ENCODE measurements at regions not wholly inside any gene's neighbourhood (a gene's known extent, or its start where the extent isn't known, plus 50 kb on each side); places are given as distances from the start of the nearest gene placed in this dataset.

GRCh38 chr2:41101281-41101680, 649.4 kb upstream of the SLC8A1 start:
- H3K4me3 ChIP-seq (ENCODE audit: severe bottlenecking), result no peak overlapping the region
- H3K4me1 ChIP-seq (ENCODE audit: insufficient read depth, poor library complexity, severe bottlenecking), result no peaks in the 10 kb centered on the region
- H3K27me3 ChIP-seq (ENCODE audit: insufficient read depth, poor library complexity, severe bottlenecking), result peaks cover 15% of the 10 kb centered on the region
- H3K9me3 ChIP-seq (ENCODE audit: severe bottlenecking), result no peaks in the 10 kb centered on the region
- ATAC-seq (ENCODE audit: low read depth), result no peak
- H3K36me3 ChIP-seq (ENCODE audit: low read depth), result no peaks in the 10 kb centered on the region
- DNase-seq (ENCODE audit: low spot score), result no peak
- TF ChIP-seq, protein P1, sequence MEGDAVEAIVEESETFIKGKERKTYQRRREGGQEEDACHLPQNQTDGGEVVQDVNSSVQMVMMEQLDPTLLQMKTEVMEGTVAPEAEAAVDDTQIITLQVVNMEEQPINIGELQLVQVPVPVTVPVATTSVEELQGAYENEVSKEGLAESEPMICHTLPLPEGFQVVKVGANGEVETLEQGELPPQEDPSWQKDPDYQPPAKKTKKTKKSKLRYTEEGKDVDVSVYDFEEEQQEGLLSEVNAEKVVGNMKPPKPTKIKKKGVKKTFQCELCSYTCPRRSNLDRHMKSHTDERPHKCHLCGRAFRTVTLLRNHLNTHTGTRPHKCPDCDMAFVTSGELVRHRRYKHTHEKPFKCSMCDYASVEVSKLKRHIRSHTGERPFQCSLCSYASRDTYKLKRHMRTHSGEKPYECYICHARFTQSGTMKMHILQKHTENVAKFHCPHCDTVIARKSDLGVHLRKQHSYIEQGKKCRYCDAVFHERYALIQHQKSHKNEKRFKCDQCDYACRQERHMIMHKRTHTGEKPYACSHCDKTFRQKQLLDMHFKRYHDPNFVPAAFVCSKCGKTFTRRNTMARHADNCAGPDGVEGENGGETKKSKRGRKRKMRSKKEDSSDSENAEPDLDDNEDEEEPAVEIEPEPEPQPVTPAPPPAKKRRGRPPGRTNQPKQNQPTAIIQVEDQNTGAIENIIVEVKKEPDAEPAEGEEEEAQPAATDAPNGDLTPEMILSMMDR (IDR thresholded peaks at IDR 0.05; ENCODE audit: poor library complexity, severe bottlenecking), result no peak
- no peak overlapping the region for H3K27ac ChIP-seq (ENCODE audit: poor library complexity, severe bottlenecking)

DNA sequence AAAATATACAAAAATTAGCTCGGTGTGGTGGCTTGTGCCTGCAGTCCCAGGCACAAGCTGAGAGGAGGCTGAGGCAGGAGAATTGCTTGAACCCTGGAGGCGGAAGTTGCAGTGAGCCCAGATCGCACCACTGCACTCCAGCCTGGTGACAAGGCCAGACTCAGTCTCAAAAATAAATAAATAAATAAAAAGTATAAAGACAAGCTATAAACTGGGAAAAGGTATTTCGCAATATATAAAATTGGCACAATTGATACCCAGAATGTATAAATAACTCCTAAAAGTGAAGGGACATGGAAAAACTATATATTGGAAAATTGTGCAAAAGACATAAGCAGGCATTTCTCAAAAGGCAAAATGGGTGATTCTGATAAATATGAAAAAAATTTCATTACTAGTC, 657.9 kb upstream of the SLC8A1 start:
- Histone ChIP-seq H3K4me3 (ENCODE audit: severe bottlenecking) (no peak overlapping the region), H3K27ac (ENCODE audit: poor library complexity, severe bottlenecking) (no peak overlapping the region), H3K36me3 (ENCODE audit: low read depth) (no peaks in the 10 kb centered on the region), H3K9me3 (ENCODE audit: severe bottlenecking) (no peaks in the 10 kb centered on the region), H3K27me3 (ENCODE audit: insufficient read depth, poor library complexity, severe bottlenecking) (no peaks in the 10 kb centered on the region), H3K4me1 (ENCODE audit: insufficient read depth, poor library complexity, severe bottlenecking) (no peaks in the 10 kb centered on the region)
- ATAC-seq (ENCODE audit: low read depth) (no peak), DNase-seq (ENCODE audit: low spot score) (no peak)
- TF ChIP-seq, protein P1 (IDR thresholded peaks at IDR 0.05; ENCODE audit: poor library complexity, severe bottlenecking), result no peak

GRCh38 chr2:41111836-41112627, 660.1 kb upstream of the SLC8A1 start:
- Histone ChIP-seq H3K27ac (ENCODE audit: poor library complexity, severe bottlenecking) (no peak overlapping the region), H3K27me3 (ENCODE audit: insufficient read depth, poor library complexity, severe bottlenecking) (no peaks in the 10 kb centered on the region), H3K4me1 (ENCODE audit: insufficient read depth, poor library complexity, severe bottlenecking) (no peaks in the 10 kb centered on the region), H3K9me3 (ENCODE audit: severe bottlenecking) (no peaks in the 10 kb centered on the region), H3K4me3 (ENCODE audit: severe bottlenecking) (no peak overlapping the region), H3K36me3 (ENCODE audit: low read depth) (no peaks in the 10 kb centered on the region)
- DNase-seq (ENCODE audit: low spot score) (no peak), ATAC-seq (ENCODE audit: low read depth) (no peak)
- TF ChIP-seq, protein P1 (IDR thresholded peaks at IDR 0.05; ENCODE audit: poor library complexity, severe bottlenecking), result no peak

DNA sequence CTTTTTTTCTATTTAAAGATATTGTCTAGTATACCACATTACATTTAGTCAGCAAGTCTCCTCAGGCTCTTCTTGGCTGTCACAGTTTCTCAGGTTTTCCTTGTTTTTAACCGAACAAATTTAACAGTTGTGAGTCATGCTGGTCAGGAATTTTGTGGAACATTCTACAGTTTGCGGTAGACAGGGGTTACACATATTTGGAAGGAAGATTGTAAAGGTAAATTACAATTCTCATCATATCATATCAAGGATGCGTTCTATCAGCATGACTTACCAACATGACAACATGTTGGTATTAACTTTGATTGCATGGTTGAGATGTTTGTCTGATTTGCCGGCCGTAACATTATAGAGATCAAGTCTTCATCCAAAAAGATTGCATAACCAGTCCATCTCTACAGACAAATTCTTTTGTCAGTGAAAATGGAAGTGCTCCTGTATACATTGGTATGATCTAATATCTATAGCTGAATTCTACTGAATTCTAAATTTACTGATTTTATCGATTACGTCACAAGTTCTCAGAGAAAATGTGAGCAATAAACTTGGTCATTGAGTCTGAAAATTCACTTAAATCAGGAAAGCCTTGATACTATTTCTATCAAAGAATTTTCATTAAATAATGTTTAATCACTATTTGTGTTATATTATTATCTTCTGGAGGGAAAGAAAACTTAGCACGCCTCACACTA, 664.4 kb upstream of the SLC8A1 start:
- Histone ChIP-seq H3K4me3 (ENCODE audit: severe bottlenecking) (no peak overlapping the region), H3K27ac (ENCODE audit: poor library complexity, severe bottlenecking) (no peak overlapping the region), H3K27me3 (ENCODE audit: insufficient read depth, poor library complexity, severe bottlenecking) (no peaks in the 10 kb centered on the region), H3K9me3 (ENCODE audit: severe bottlenecking) (no peaks in the 10 kb centered on the region), H3K36me3 (ENCODE audit: low read depth) (no peaks in the 10 kb centered on the region), H3K4me1 (ENCODE audit: insufficient read depth, poor library complexity, severe bottlenecking) (no peaks in the 10 kb centered on the region)
- ATAC-seq (ENCODE audit: low read depth) (no peak), DNase-seq (ENCODE audit: low spot score) (no peak)
- TF ChIP-seq, protein P1 (IDR thresholded peaks at IDR 0.05; ENCODE audit: poor library complexity, severe bottlenecking), result no peak

DNA sequence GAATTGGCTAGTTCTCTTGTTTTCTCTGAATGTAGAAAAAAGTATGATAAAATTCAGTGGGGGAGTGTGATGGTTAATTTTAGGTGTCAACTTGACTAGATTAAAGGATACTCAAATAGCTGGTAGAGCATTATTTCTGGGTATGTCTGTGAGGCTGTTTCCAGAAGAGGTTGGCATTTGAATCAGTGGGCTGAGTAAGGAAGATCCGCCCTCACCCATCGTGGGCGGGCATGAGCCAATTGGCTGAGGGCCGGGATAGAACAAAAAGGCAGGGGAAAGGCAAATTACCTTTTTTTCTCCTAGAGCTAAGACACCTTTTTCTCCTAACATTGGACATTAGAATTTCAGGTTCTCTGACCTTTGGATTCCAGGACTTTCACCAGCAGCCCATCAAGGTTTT, 667.6 kb upstream of the SLC8A1 start:
- Histone ChIP-seq H3K27me3 (ENCODE audit: insufficient read depth, poor library complexity, severe bottlenecking) (no peaks in the 10 kb centered on the region), H3K36me3 (ENCODE audit: low read depth) (no peaks in the 10 kb centered on the region), H3K27ac (ENCODE audit: poor library complexity, severe bottlenecking) (no peak overlapping the region), H3K4me1 (ENCODE audit: insufficient read depth, poor library complexity, severe bottlenecking) (no peaks in the 10 kb centered on the region), H3K9me3 (ENCODE audit: severe bottlenecking) (no peaks in the 10 kb centered on the region), H3K4me3 (ENCODE audit: severe bottlenecking) (no peak overlapping the region)
- TF ChIP-seq, protein P1 (IDR thresholded peaks at IDR 0.05; ENCODE audit: poor library complexity, severe bottlenecking), result no peak
- DNase-seq (ENCODE audit: low spot score), result no peak
- no peak for ATAC-seq (ENCODE audit: low read depth)

Measured in RWPE2 (cell line).